HEK293 (cell line): ENCODE measurements at regions not wholly inside any gene's neighbourhood (a gene's known extent, or its start where the extent isn't known, plus 50 kb on each side); places are given as distances from the start of the nearest gene placed in this dataset.
"Not testable (repeated sequence)": the region's sequence is repeated elsewhere in the genome, so short reads cannot be mapped to it uniquely, and the experiment has no call there.

Experiments
- CTCF ChIA-PET: fragments of 350-600 bp; formaldehyde crosslinking; extraction: SDS; loops from one replicate; lab custom pipeline; 2021; ENCODE audit warnings: antibody characterized with exemption; lab: Yijun Ruan, JAX
- POLR2A ChIA-PET: fragments of 300-600 bp; formaldehyde crosslinking; extraction: SDS; loops from one replicate; lab custom pipeline; 2020; ENCODE audit warnings: antibody characterized with exemption, inconsistent platforms; lab: Yijun Ruan, JAX
- H3K27ac ChIP-seq: fragments of 200-500 bp; sonication (Bioruptor generic); 2 replicates; pipeline ENCODE4 v1.5.1; 2014; ENCODE audit warnings: low read depth, low read length, control low read depth, inconsistent platforms; ENCODE audit errors: extremely low read depth
- H3K36me3 ChIP-seq, 2 experiments: fragments of 200-500 bp in 1 of 2; sonication (Bioruptor generic) in 1 of 2; 1 replicate in 1 of 2; 2 replicates in 1 of 2; pipeline ENCODE4 v1.5.1; 2014 to 2017; ENCODE audit warnings: inconsistent platforms in 2 of 2, low read length in 2 of 2; ENCODE audit not compliant: control insufficient read depth in 2 of 2, insufficient read depth in 1 of 2
- H3K4me1 ChIP-seq: fragments of 200-500 bp; sonication (Bioruptor generic); 2 replicates; pipeline ENCODE4 v1.5.1; 2014; ENCODE audit warnings: mild to moderate bottlenecking, low read length, inconsistent platforms; ENCODE audit not compliant: control insufficient read depth, insufficient read depth
- H3K4me3 ChIP-seq: 2 replicates; pipeline ENCODE4 v1.5.1; 2011; ENCODE audit warnings: low read depth, mild to moderate bottlenecking, control low read depth, low read length, moderate library complexity
- H3K9me3 ChIP-seq: fragments of 200-500 bp; sonication (Bioruptor generic); 2 replicates; pipeline ENCODE4 v1.5.1; 2014; ENCODE audit warnings: low read depth, low read length, inconsistent platforms; ENCODE audit not compliant: control insufficient read depth, insufficient read depth
- GLIS1 ChIP-seq: fragments of 450-650 bp; formaldehyde crosslinking; IDR thresholded peaks from 2 replicates; pipeline ENCODE4 v1.5.1; 2016; ENCODE audit warnings: missing biosample characterization, missing genetic modification characterization
- KLF9 ChIP-seq: fragments of 450-650 bp; formaldehyde crosslinking; IDR thresholded peaks from 2 replicates; pipeline ENCODE4 v1.5.1; 2016; ENCODE audit warnings: missing biosample characterization, missing genetic modification characterization, low read depth
- MYNN ChIP-seq: fragments of 450-650 bp; formaldehyde crosslinking; IDR thresholded peaks from 2 replicates; pipeline ENCODE4 v1.5.1; 2016; ENCODE audit warnings: missing biosample characterization, missing genetic modification characterization, borderline replicate concordance
- SETDB1 ChIP-seq: IDR thresholded peaks from one replicate; pipeline ENCODE4 v1.6.1; 2017; ENCODE audit warnings: mild to moderate bottlenecking, low read length, moderate library complexity, mixed read lengths; ENCODE audit not compliant: insufficient read length
- SP3 ChIP-seq: fragments of 450-650 bp; formaldehyde crosslinking; IDR thresholded peaks from 2 replicates; pipeline ENCODE4 v1.5.1; 2016; ENCODE audit warnings: missing biosample characterization, missing genetic modification characterization
- ZBTB21 ChIP-seq: fragments of 450-650 bp; formaldehyde crosslinking; IDR thresholded peaks from 2 replicates; pipeline ENCODE4 v1.5.1; 2017; ENCODE audit warnings: missing biosample characterization, missing genetic modification characterization
- ZNF114 ChIP-seq: fragments of 450-650 bp; formaldehyde crosslinking; IDR thresholded peaks from 2 replicates; pipeline ENCODE4 v1.5.0; 2017; ENCODE audit warnings: missing biosample characterization, missing genetic modification characterization
- ZNF132 ChIP-seq: fragments of 450-650 bp; formaldehyde crosslinking; IDR thresholded peaks from 2 replicates; pipeline ENCODE4 v1.5.1; 2017; ENCODE audit warnings: missing biosample characterization, missing genetic modification characterization, borderline replicate concordance
- ZNF133 ChIP-seq: fragments of 450-650 bp; formaldehyde crosslinking; IDR thresholded peaks from 2 replicates; pipeline ENCODE4 v1.5.1; 2016; ENCODE audit warnings: missing biosample characterization, missing genetic modification characterization
- ZNF221 ChIP-seq: fragments of 450-650 bp; formaldehyde crosslinking; IDR thresholded peaks from 2 replicates; pipeline ENCODE4 v1.5.1; 2017; ENCODE audit warnings: missing biosample characterization, missing genetic modification characterization, borderline replicate concordance
- ZNF239 ChIP-seq: fragments of 450-650 bp; formaldehyde crosslinking; IDR thresholded peaks from 2 replicates; pipeline ENCODE4 v1.5.1; 2016; ENCODE audit warnings: missing biosample characterization, missing genetic modification characterization
- ZNF266 ChIP-seq: fragments of 450-650 bp; formaldehyde crosslinking; IDR thresholded peaks from 2 replicates; pipeline ENCODE4 v1.5.1; 2016; ENCODE audit warnings: missing biosample characterization, missing genetic modification characterization, low read depth
- ZNF394 ChIP-seq: fragments of 450-650 bp; formaldehyde crosslinking; IDR thresholded peaks from 2 replicates; pipeline ENCODE4 v1.5.1; 2016; ENCODE audit warnings: missing biosample characterization, missing genetic modification characterization, mild to moderate bottlenecking, moderate library complexity, borderline replicate concordance
- ZNF426 ChIP-seq: fragments of 450-650 bp; formaldehyde crosslinking; IDR thresholded peaks from 2 replicates; pipeline ENCODE4 v1.5.1; 2017; ENCODE audit warnings: missing biosample characterization, missing genetic modification characterization, mild to moderate bottlenecking, inconsistent platforms, moderate library complexity
- ZNF514 ChIP-seq: fragments of 450-650 bp; formaldehyde crosslinking; IDR thresholded peaks from 2 replicates; pipeline ENCODE4 v1.5.1; 2016; ENCODE audit warnings: missing biosample characterization, missing genetic modification characterization
- ZNF629 ChIP-seq: fragments of 450-650 bp; formaldehyde crosslinking; IDR thresholded peaks from 2 replicates; pipeline ENCODE4 v1.5.1; 2017; ENCODE audit warnings: missing biosample characterization, missing genetic modification characterization
- ZNF776 ChIP-seq: fragments of 450-650 bp; formaldehyde crosslinking; IDR thresholded peaks from 2 replicates; pipeline ENCODE4 v1.5.0; 2017; ENCODE audit warnings: missing biosample characterization, missing genetic modification characterization, borderline replicate concordance
- ZNF777 ChIP-seq: fragments of 450-650 bp; formaldehyde crosslinking; IDR thresholded peaks from 2 replicates; pipeline ENCODE4 v1.5.1; 2017; ENCODE audit warnings: missing biosample characterization, missing genetic modification characterization, borderline replicate concordance
- ZNF837 ChIP-seq: fragments of 450-650 bp; formaldehyde crosslinking; IDR thresholded peaks from 2 replicates; pipeline ENCODE4 v1.5.1; 2016; ENCODE audit warnings: missing biosample characterization, missing genetic modification characterization
- TF ChIP-seq, protein P1 (sequence below): fragments of 450-650 bp; formaldehyde crosslinking; IDR thresholded peaks from 2 replicates; pipeline ENCODE4 v1.5.1; 2016; ENCODE audit warnings: missing biosample characterization, missing genetic modification characterization, low read depth
- TF ChIP-seq, protein P2 (sequence below): fragments of 450-650 bp; formaldehyde crosslinking; IDR thresholded peaks from 2 replicates; pipeline ENCODE4 v1.5.1; 2016; ENCODE audit warnings: missing biosample characterization, missing genetic modification characterization
- TF ChIP-seq, protein P3 (sequence below): fragments of 450-650 bp; formaldehyde crosslinking; IDR thresholded peaks from 2 replicates; pipeline ENCODE4 v1.5.1; 2016; ENCODE audit warnings: missing biosample characterization, missing genetic modification characterization
- TF ChIP-seq, protein P4 (sequence below): fragments of 450-650 bp; formaldehyde crosslinking; IDR thresholded peaks from 2 replicates; pipeline ENCODE4 v1.5.1; 2016; ENCODE audit warnings: missing biosample characterization, missing genetic modification characterization

DNA sequence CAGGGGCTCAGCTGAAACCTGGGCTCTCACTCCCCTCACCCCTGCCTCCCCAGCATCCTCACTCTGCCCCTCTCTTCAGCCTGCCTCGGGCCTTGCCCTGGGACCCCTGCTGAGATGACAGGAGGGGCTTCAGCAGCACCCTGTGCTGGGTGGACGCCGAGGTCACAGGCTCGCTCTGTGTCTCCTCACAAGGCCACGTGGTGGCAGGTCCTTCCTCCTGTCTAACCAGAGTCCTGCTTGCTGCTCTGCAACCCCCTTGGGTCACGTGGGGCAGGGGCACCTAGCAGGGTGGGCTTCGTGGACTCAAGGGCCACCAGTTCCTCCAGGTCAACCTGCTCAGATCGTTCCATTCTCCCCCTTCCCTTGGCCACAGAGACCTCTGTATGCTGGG lies 90.4 kb downstream of the TMEM121 start:
- TF ChIP-seq SETDB1 (no peak), ZNF239 (tag by site-specific recombination) (no peak), ZNF114 (tag by site-specific recombination) (no peak), SP3 (tag by site-specific recombination) (no peak), ZNF221 (tag by site-specific recombination) (no peak), ZNF837 (tag by site-specific recombination) (no peak), ZNF266 (tag by site-specific recombination) (no peak), GLIS1 (tag by site-specific recombination) (no peak), ZNF514 (tag by site-specific recombination) (no peak), MYNN (tag by site-specific recombination) (no peak)
- TF ChIP-seq, all 188 proteins: peak for 0
- no peak overlapping the region for H3K27ac ChIP-seq
- no peaks in the 10 kb centered on the region for H3K4me1 ChIP-seq
- H3K36me3 ChIP-seq, result no peaks in the 10 kb centered on the region
- ChIA-PET POLR2A (no interaction called here), CTCF (no interaction called here)
- no peak overlapping the region for H3K4me3 ChIP-seq
- H3K9me3 ChIP-seq, result no peaks in the 10 kb centered on the region

DNA sequence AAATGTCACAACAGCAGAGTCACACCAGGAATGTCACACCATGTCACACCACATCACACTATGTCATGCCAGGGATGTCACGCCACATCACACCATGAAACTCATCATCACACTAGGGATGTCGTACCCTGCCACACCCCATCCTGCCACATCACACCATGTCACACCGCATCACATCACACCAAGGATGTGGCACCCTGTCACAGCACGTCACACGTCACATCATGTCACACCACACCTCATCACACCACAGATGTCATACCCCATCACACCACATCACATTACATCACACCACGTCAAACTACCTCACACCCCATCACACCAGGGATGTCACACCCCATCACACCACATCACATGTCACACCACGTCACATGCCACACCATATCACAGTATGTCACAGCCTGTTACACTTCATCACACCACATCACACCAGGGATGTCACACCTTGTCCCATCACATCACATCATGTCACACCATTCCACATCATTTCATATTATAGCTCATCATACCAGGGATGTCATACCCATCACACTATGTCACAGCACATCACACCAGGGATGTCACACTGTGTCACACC lies 90.9 kb downstream of the TMEM121 start:
- Histone ChIP-seq H3K9me3 (no peaks in the 10 kb centered on the region), H3K4me3 (no peak overlapping the region), H3K4me1 (no peaks in the 10 kb centered on the region), H3K27ac (no peak overlapping the region), H3K36me3 (no peaks in the 10 kb centered on the region)
- ChIA-PET POLR2A (no interaction called here), CTCF (no interaction called here)
- TF ChIP-seq ZNF394 (tag by site-specific recombination), result no peak
- peak; percentile 48; the same call in 1 of the 2 replicates for TF ChIP-seq ZNF776 (tag by site-specific recombination)
- TF ChIP-seq ZNF239 (tag by site-specific recombination), result no peak
- peak; percentile 63 for TF ChIP-seq ZNF629
- TF ChIP-seq ZNF426 (tag by site-specific recombination), result no peak
- TF ChIP-seq, protein P1, sequence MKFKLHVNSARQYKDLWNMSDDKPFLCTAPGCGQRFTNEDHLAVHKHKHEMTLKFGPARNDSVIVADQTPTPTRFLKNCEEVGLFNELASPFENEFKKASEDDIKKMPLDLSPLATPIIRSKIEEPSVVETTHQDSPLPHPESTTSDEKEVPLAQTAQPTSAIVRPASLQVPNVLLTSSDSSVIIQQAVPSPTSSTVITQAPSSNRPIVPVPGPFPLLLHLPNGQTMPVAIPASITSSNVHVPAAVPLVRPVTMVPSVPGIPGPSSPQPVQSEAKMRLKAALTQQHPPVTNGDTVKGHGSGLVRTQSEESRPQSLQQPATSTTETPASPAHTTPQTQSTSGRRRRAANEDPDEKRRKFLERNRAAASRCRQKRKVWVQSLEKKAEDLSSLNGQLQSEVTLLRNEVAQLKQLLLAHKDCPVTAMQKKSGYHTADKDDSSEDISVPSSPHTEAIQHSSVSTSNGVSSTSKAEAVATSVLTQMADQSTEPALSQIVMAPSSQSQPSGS (tag by site-specific recombination), result peak; percentile 52; the same call in 1 of the 2 replicates
- 0 out of 2 replicates have a peak, but pooled peaks have one; percentile 20 for TF ChIP-seq ZNF133 (tag by site-specific recombination)
- TF ChIP-seq KLF9 (tag by site-specific recombination), result 0 out of 2 replicates have a peak, but pooled peaks have one; percentile 20
- TF ChIP-seq ZNF777 (tag by site-specific recombination), result peak; percentile 29; the same call in 1 of the 2 replicates
- TF ChIP-seq ZNF132 (tag by site-specific recombination), result no peak
- TF ChIP-seq, protein P2, sequence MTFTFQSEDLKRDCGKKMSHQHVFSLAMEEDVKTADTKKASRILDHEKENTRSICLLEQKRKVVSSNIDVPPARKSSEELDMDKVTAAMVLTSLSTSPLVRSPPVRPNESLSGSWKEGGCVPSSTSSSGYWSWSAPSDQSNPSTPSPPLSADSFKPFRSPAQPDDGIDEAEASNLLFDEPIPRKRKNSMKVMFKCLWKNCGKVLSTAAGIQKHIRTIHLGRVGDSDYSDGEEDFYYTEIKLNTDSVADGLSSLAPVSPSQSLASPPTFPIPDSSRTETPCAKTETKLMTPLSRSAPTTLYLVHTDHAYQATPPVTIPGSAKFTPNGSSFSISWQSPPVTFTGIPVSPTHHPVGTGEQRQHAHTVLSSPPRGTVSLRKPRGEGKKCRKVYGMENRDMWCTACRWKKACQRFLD (tag by site-specific recombination), result no peak
- TF ChIP-seq, protein P3, sequence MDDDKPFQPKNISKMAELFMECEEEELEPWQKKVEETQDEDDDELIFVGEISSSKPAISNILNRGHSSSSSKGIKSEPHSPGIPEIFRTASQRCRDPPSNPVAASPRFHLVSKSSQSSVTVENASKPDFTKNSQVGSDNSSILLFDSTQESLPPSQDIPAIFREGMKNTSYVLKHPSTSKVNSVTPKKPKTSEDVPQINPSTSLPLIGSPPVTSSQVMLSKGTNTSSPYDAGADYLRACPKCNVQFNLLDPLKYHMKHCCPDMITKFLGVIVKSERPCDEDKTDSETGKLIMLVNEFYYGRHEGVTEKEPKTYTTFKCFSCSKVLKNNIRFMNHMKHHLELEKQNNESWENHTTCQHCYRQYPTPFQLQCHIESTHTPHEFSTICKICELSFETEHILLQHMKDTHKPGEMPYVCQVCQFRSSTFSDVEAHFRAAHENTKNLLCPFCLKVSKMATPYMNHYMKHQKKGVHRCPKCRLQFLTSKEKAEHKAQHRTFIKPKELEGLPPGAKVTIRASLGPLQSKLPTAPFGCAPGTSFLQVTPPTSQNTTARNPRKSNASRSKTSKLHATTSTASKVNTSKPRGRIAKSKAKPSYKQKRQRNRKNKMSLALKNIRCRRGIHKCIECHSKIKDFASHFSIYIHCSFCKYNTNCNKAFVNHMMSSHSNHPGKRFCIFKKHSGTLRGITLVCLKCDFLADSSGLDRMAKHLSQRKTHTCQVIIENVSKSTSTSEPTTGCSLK (tag by site-specific recombination), result peak; percentile 69; the same call in 1 of the 2 replicates
- 0 out of 2 replicates have a peak, but pooled peaks have one; percentile 39 for TF ChIP-seq ZBTB21
- TF ChIP-seq, protein P4, sequence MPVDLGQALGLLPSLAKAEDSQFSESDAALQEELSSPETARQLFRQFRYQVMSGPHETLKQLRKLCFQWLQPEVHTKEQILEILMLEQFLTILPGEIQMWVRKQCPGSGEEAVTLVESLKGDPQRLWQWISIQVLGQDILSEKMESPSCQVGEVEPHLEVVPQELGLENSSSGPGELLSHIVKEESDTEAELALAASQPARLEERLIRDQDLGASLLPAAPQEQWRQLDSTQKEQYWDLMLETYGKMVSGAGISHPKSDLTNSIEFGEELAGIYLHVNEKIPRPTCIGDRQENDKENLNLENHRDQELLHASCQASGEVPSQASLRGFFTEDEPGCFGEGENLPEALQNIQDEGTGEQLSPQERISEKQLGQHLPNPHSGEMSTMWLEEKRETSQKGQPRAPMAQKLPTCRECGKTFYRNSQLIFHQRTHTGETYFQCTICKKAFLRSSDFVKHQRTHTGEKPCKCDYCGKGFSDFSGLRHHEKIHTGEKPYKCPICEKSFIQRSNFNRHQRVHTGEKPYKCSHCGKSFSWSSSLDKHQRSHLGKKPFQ (tag by site-specific recombination), result peak; percentile 99
- TF ChIP-seq ZNF837 (tag by site-specific recombination), result 0 out of 2 replicates have a peak, but pooled peaks have one; percentile 38

DNA sequence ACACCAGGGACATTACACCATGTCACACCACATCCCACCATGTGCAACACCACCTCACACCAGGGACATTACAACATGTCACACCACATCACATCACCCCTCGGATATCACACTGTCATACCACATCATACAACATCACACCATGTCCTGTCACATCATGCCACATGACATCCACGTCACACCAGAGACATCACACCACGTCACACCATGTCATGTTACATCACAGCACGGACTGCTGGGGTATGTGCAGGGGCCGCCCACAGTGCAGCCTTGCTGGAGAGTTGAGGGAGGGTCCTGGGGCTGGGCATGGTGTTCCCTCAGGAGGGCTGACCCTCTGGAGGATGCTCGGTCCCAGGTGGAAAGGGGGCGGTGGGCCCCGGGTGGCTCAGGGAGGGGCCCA lies 91.4 kb downstream of the TMEM121 start:
- H3K27ac ChIP-seq, H3K36me3 ChIP-seq, H3K4me3 ChIP-seq, H3K4me1 ChIP-seq, POLR2A ChIA-PET, H3K9me3 ChIP-seq, CTCF ChIA-PET: not testable (repeated sequence)
